Liver (tissue), 8 donors: ENCODE measurements at regions not wholly inside any gene's neighbourhood (a gene's known extent, or its start where the extent isn't known, plus 50 kb on each side); places are given as distances from the start of the nearest gene placed in this dataset.
A peak's percentile ranks its signal among the peaks of the same experiment; 100 is the strongest.

Experiments
- DNase-seq: peaks from one replicate; pipeline ENCODE4 v3.0.0-alpha.2; 2017; ENCODE audit warnings: low spot score
- H3K27ac ChIP-seq, 2 donors: one replicate each; pipeline ENCODE4 v1.7.0; 2013; ENCODE audit warnings: inconsistent platforms in 2 of 2, low read length in 2 of 2, control low read depth in 1 of 2, low read depth in 1 of 2, mild to moderate bottlenecking in 1 of 2
- H3K27me3 ChIP-seq, 4 donors: one replicate each; pipeline versions ENCODE4 v1.6.1 to v1.7.0; 2013; ENCODE audit warnings: low read length in 3 of 4, inconsistent platforms in 1 of 4, mild to moderate bottlenecking in 1 of 4, moderate library complexity in 1 of 4; ENCODE audit not compliant: control insufficient read depth in 4 of 4, insufficient read depth in 4 of 4
- H3K36me3 ChIP-seq, 4 donors: one replicate each; pipeline versions ENCODE4 v1.6.1 to v1.7.0; 2013; ENCODE audit warnings: low read length in 3 of 4, mild to moderate bottlenecking in 3 of 4, low read depth in 1 of 4, moderate library complexity in 1 of 4; ENCODE audit not compliant: control insufficient read depth in 4 of 4, insufficient read depth in 3 of 4
- H3K4me1 ChIP-seq, 4 donors: one replicate each; pipeline versions ENCODE4 v1.6.1 to v1.7.0; 2013; ENCODE audit warnings: low read length in 3 of 4, mild to moderate bottlenecking in 3 of 4, moderate library complexity in 1 of 4; ENCODE audit not compliant: control insufficient read depth in 4 of 4, insufficient read depth in 4 of 4
- H3K4me3 ChIP-seq, 3 donors: one replicate each; pipeline versions ENCODE4 v1.6.1 to v1.7.0; 2013; ENCODE audit warnings: low read length in 3 of 3, control low read depth in 1 of 3, low read depth in 1 of 3, mild to moderate bottlenecking in 1 of 3
- H3K9ac ChIP-seq, 2 donors: one replicate each; pipeline ENCODE4 v1.7.0; 2013; ENCODE audit warnings: low read length in 2 of 2, mild to moderate bottlenecking in 2 of 2, moderate library complexity in 2 of 2, control low read depth in 1 of 2, low read depth in 1 of 2
- H3K9me3 ChIP-seq, 4 donors: one replicate each; pipeline versions ENCODE4 v1.6.1 to v1.7.0; 2013; ENCODE audit warnings: low read length in 3 of 4; ENCODE audit not compliant: control insufficient read depth in 4 of 4
- ATF3 ChIP-seq: IDR thresholded peaks from 2 replicates; pipeline ENCODE4 v1.6.1; 2016; ENCODE audit warnings: antibody characterized with exemption
- EGR1 ChIP-seq, 2 donors: IDR thresholded peaks; 2 replicates each; pipeline ENCODE4 v1.6.1; 2016 to 2018; ENCODE audit warnings: antibody characterized with exemption in 2 of 2, low read depth in 2 of 2
- FOXA1 ChIP-seq: IDR thresholded peaks from 2 replicates; pipeline ENCODE4 v1.6.1; 2016; ENCODE audit warnings: antibody characterized with exemption
- FOXA2 ChIP-seq: IDR thresholded peaks from 2 replicates; pipeline ENCODE4 v1.6.1; 2016; ENCODE audit warnings: antibody characterized with exemption
- GABPA ChIP-seq, 2 donors: IDR thresholded peaks in 1 of 2; conservative IDR thresholded peaks in 1 of 2; 2 replicates each; pipeline ENCODE4 v1.6.1; 2016; ENCODE audit warnings: antibody characterized with exemption in 2 of 2, mild to moderate bottlenecking in 1 of 2, moderate library complexity in 1 of 2
- HNF4A ChIP-seq, 2 donors: conservative IDR thresholded peaks; 2 replicates each; pipeline ENCODE4 v1.6.1; 2016; ENCODE audit warnings: antibody characterized with exemption in 2 of 2, mild to moderate bottlenecking in 2 of 2
- HNF4G ChIP-seq: IDR thresholded peaks from 2 replicates; pipeline ENCODE4 v1.6.1; 2016; ENCODE audit warnings: antibody characterized with exemption
- JUND ChIP-seq, 2 donors: IDR thresholded peaks; 2 replicates each; pipeline ENCODE4 v1.6.1; 2016; ENCODE audit warnings: antibody characterized with exemption in 2 of 2
- NR2F2 ChIP-seq: IDR thresholded peaks from 2 replicates; pipeline ENCODE4 v1.6.1; 2016; ENCODE audit warnings: antibody characterized with exemption
- REST ChIP-seq: IDR thresholded peaks from 2 replicates; pipeline ENCODE4 v1.6.1; 2016; ENCODE audit warnings: antibody characterized with exemption, mild to moderate bottlenecking
- RXRA ChIP-seq, 2 donors: IDR thresholded peaks; 2 replicates each; pipeline ENCODE4 v1.6.1; 2017 to 2018; ENCODE audit warnings: antibody characterized with exemption in 2 of 2, mild to moderate bottlenecking in 1 of 2
- SP1 ChIP-seq: IDR thresholded peaks from 2 replicates; pipeline ENCODE4 v1.6.1; 2018; ENCODE audit warnings: antibody characterized with exemption, mild to moderate bottlenecking
- TAF1 ChIP-seq: conservative IDR thresholded peaks from 2 replicates; pipeline ENCODE4 v1.6.1; 2016; ENCODE audit warnings: antibody characterized with exemption, mild to moderate bottlenecking
- YY1 ChIP-seq: IDR thresholded peaks from 2 replicates; pipeline ENCODE4 v1.6.1; 2016; ENCODE audit warnings: antibody characterized with exemption, mild to moderate bottlenecking
- ZBTB33 ChIP-seq: IDR thresholded peaks from 2 replicates; pipeline ENCODE4 v1.6.1; 2016; ENCODE audit warnings: antibody characterized with exemption
- WGBS: extraction: QIAGEN DNeasy Blood & Tissue Kit; methylation state at CpG from one replicate; pipeline ENCODE4 v1.1.7; 2013; 5-methylcytosine and 5-hydroxymethylcytosine counted together
- TF ChIP-seq, protein P1 (sequence below): fragments of 150-350 bp; IDR thresholded peaks from 2 replicates; pipeline ENCODE4 v1.5.1; 2017; ENCODE audit warnings: improper control_type of control experiment, low read depth, low read length; ENCODE audit not compliant: missing input control
- TF ChIP-seq, protein P2 (sequence below): IDR thresholded peaks from 2 replicates; pipeline ENCODE4 v1.6.1; 2016; ENCODE audit warnings: antibody characterized with exemption
- donor health status: healthy.
- donor health status: healthy.
- donor health status: healthy.
- donor health status: healthy.
- donor health status: healthy.

- 100% methylated on average over 1 of the region's 1 CpG for WGBS
- TF ChIP-seq SP1 (no peak), JUND (IDR thresholded peaks at IDR 0.05) (no peak), REST (no peak), ATF3 (no peak), FOXA2 (no peak), HNF4A (conservative IDR thresholded peaks at IDR 0.05) (no peak), ZBTB33 (no peak), EGR1 (IDR thresholded peaks at IDR 0.05; ENCODE audit: low read depth in 2 of 2) (no peak), FOXA1 (no peak), TAF1 (no peak), RXRA (IDR thresholded peaks at IDR 0.05) (no peak), YY1 (no peak), GABPA (IDR thresholded peaks at IDR 0.05 in 1 of 2, conservative IDR thresholded peaks at IDR 0.05 in 1 of 2) (no peak), HNF4G (no peak), NR2F2 (no peak)
- TF ChIP-seq, protein P1, sequence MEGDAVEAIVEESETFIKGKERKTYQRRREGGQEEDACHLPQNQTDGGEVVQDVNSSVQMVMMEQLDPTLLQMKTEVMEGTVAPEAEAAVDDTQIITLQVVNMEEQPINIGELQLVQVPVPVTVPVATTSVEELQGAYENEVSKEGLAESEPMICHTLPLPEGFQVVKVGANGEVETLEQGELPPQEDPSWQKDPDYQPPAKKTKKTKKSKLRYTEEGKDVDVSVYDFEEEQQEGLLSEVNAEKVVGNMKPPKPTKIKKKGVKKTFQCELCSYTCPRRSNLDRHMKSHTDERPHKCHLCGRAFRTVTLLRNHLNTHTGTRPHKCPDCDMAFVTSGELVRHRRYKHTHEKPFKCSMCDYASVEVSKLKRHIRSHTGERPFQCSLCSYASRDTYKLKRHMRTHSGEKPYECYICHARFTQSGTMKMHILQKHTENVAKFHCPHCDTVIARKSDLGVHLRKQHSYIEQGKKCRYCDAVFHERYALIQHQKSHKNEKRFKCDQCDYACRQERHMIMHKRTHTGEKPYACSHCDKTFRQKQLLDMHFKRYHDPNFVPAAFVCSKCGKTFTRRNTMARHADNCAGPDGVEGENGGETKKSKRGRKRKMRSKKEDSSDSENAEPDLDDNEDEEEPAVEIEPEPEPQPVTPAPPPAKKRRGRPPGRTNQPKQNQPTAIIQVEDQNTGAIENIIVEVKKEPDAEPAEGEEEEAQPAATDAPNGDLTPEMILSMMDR, result no peak
- TF ChIP-seq, protein P2, sequence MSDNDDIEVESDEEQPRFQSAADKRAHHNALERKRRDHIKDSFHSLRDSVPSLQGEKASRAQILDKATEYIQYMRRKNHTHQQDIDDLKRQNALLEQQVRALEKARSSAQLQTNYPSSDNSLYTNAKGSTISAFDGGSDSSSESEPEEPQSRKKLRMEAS, result no peak
These were observed 400.7 kb downstream of the ZNF674 start for GRCh38 chrX:46144566-46144965.

GRCh38 chrX:46140272-46140671 lies 404.9 kb downstream of the ZNF674 start:
- TF ChIP-seq HNF4A (conservative IDR thresholded peaks at IDR 0.05) (peak in 1 of 2 donors; percentile 10), JUND (IDR thresholded peaks at IDR 0.05) (peak in 1 of 2 donors; percentile 52), ZBTB33 (no peak), NR2F2 (no peak)
- TF ChIP-seq, protein P2, result no peak
- Histone ChIP-seq H3K4me3 (no peak overlapping the region), H3K27me3 (no peaks in the 10 kb centered on the region), H3K9ac (no peak overlapping the region), H3K4me1 (no peaks in the 10 kb centered on the region), H3K9me3 (peaks cover 0 to 2% (median 0%) of the 10 kb centered on the region in 4 donors), H3K27ac (no peak overlapping the region), H3K36me3 (no peaks in the 10 kb centered on the region)
- 67% methylated on average over 2 of the region's 2 CpGs for WGBS
- no peak for DNase-seq

More at GRCh38 chrX:46144566-46144965, 400.7 kb downstream of the ZNF674 start:
- DNase-seq, result no peak
- no peak overlapping the region for H3K27ac ChIP-seq
- H3K9ac ChIP-seq, result no peak overlapping the region
- no peaks in the 10 kb centered on the region for H3K4me1 ChIP-seq
- no peak overlapping the region for H3K4me3 ChIP-seq
- H3K9me3 ChIP-seq, result peaks cover 0 to 2% (median 0%) of the 10 kb centered on the region in 4 donors
- H3K36me3 ChIP-seq, result no peaks in the 10 kb centered on the region
- H3K27me3 ChIP-seq, result no peaks in the 10 kb centered on the region
